SK-N-SH (cell line): ENCODE measurements at regions not wholly inside any gene's neighbourhood (a gene's known extent, or its start where the extent isn't known, plus 50 kb on each side); places are given as distances from the start of the nearest gene placed in this dataset.

Experiments
- CTCF ChIA-PET: fragments of 300-600, 350-600 bp; formaldehyde crosslinking; extraction: SDS; loops from one replicate; lab custom pipeline; 2021; lab: Yijun Ruan, JAX
- POLR2A ChIA-PET: fragments of 350-600 bp; sonication (Branson Sonifier 250); formaldehyde crosslinking; extraction: SDS; loops from one replicate; lab custom pipeline; 2020; ENCODE audit warnings: antibody characterized with exemption, inconsistent platforms; lab: Yijun Ruan, JAX
- DNase-seq: peaks from one replicate; pipeline ENCODE4 v3.0.0; 2012
- H2AFZ ChIP-seq: fragments of 200-600 bp; sonication (generic); 2 replicates; pipeline ENCODE4 v1.8.1; 2016; ENCODE audit warnings: antibody characterized with exemption, mild to moderate bottlenecking, low read depth
- H3F3A ChIP-seq: fragments of 200-600 bp; sonication (generic); replicated peaks from 2 replicates; pipeline ENCODE3; 2016; ENCODE audit warnings: antibody characterized with exemption, mild to moderate bottlenecking; ENCODE audit not compliant: insufficient read depth
- H3K27ac ChIP-seq, 2 experiments: fragments of 200-500 bp in 1 of 2; fragments of 200-600 bp in 1 of 2; sonication (Bioruptor generic) in 1 of 2; sonication (generic), shearing (Covaris generic) in 1 of 2; 2 replicates each; pipeline versions ENCODE4 v1.5.1 to v1.6.1; 2014 to 2016; ENCODE audit warnings: low read depth in 2 of 2, inconsistent platforms in 1 of 2, low read length in 1 of 2, mild to moderate bottlenecking in 1 of 2, mixed read lengths in 1 of 2
- H3K27me3 ChIP-seq: fragments of 200-600 bp; sonication (generic), shearing (Covaris generic); 2 replicates; pipeline ENCODE4 v1.6.1; 2016; ENCODE audit warnings: mixed run types; ENCODE audit not compliant: insufficient read depth
- H3K36me3 ChIP-seq, 2 experiments: fragments of 200-500 bp in 1 of 2; fragments of 200-600 bp in 1 of 2; sonication (Bioruptor generic) in 1 of 2; sonication (generic) in 1 of 2; replicated peaks in 1 of 2; 2 replicates each; pipeline versions ENCODE3 to v1.5.1; 2014 to 2016; ENCODE audit warnings: low read length in 1 of 2, mild to moderate bottlenecking in 1 of 2; ENCODE audit not compliant: insufficient read depth in 2 of 2, control insufficient read depth in 1 of 2
- H3K4me1 ChIP-seq, 2 experiments: fragments of 200-500 bp in 1 of 2; fragments of 200-600 bp in 1 of 2; sonication (Bioruptor generic) in 1 of 2; sonication (generic), shearing (Covaris generic) in 1 of 2; 2 replicates each; pipeline versions ENCODE4 v1.5.1 to v1.6.1; 2014 to 2016; ENCODE audit warnings: low read depth in 1 of 2, low read length in 1 of 2, mixed run types in 1 of 2; ENCODE audit not compliant: insufficient read depth in 2 of 2, control insufficient read depth in 1 of 2
- H3K4me2 ChIP-seq: fragments of 200-600 bp; sonication (generic), shearing (Covaris generic); 2 replicates; pipeline ENCODE4 v1.6.1; 2017; ENCODE audit warnings: mixed run types
- H3K4me3 ChIP-seq, 2 experiments: fragments of 200-500 bp in 1 of 2; fragments of 200-600 bp in 1 of 2; sonication (Bioruptor generic) in 1 of 2; sonication (generic), shearing (Covaris generic) in 1 of 2; 2 replicates each; pipeline versions ENCODE4 v1.5.1 to v1.8.1; 2014 to 2016; ENCODE audit warnings: low read depth in 2 of 2, inconsistent platforms in 1 of 2, low read length in 1 of 2, mild to moderate bottlenecking in 1 of 2, mixed read lengths in 1 of 2, moderate library complexity in 1 of 2
- H3K79me2 ChIP-seq: fragments of 200-600 bp; sonication (generic); 2 replicates; pipeline ENCODE4 v1.8.1; 2017; ENCODE audit warnings: mild to moderate bottlenecking; ENCODE audit not compliant: insufficient read depth
- H3K9ac ChIP-seq: fragments of 200-600 bp; sonication (generic); 2 replicates; pipeline ENCODE4 v1.6.1; 2017; ENCODE audit warnings: mixed run types
- H3K9me2 ChIP-seq: fragments of 200-600 bp; sonication (generic); 2 replicates; pipeline ENCODE4 v1.6.1; 2017; ENCODE audit warnings: mixed run types
- H3K9me3 ChIP-seq: fragments of 200-600 bp; sonication (generic); 2 replicates; pipeline ENCODE4 v1.6.1; 2017; ENCODE audit warnings: mixed run types, mild to moderate bottlenecking, moderate library complexity
- H4K20me1 ChIP-seq: fragments of 200-600 bp; sonication (generic); 2 replicates; pipeline ENCODE4 v1.6.1; 2017; ENCODE audit warnings: mild to moderate bottlenecking, mixed run types; ENCODE audit not compliant: insufficient read depth
- FOSL2 ChIP-seq: IDR thresholded peaks from 2 replicates; pipeline ENCODE4 v1.4.0; 2012; ENCODE audit warnings: low read depth, mild to moderate bottlenecking, moderate library complexity, borderline replicate concordance
- FOXM1 ChIP-seq: IDR thresholded peaks from 2 replicates; pipeline ENCODE4 v1.4.0; 2012; ENCODE audit warnings: low read depth, mild to moderate bottlenecking
- GABPA ChIP-seq: IDR thresholded peaks from 2 replicates; pipeline ENCODE4 v1.4.0; 2012; ENCODE audit warnings: low read depth, mild to moderate bottlenecking
- GATA2 ChIP-seq: sonication (generic); formaldehyde crosslinking; IDR thresholded peaks from 2 replicates; pipeline ENCODE4 v1.5.0; 2020; ENCODE audit warnings: mild to moderate bottlenecking, missing genetic modification reagents
- IRF3 ChIP-seq: fragments of 150-350 bp; IDR thresholded peaks from 2 replicates; pipeline ENCODE4 v1.6.1; 2016; ENCODE audit warnings: mild to moderate bottlenecking, low read depth, low read length
- JUND ChIP-seq: IDR thresholded peaks from 2 replicates; pipeline ENCODE4 v1.4.0; 2012
- MAX ChIP-seq: IDR thresholded peaks from 2 replicates; pipeline ENCODE4 v1.4.0; 2012; ENCODE audit warnings: low read depth
- MEF2A ChIP-seq: IDR thresholded peaks from 2 replicates; pipeline ENCODE4 v1.4.0; 2012; ENCODE audit warnings: low read depth, borderline replicate concordance
- NFIC ChIP-seq: IDR thresholded peaks from 2 replicates; pipeline ENCODE4 v1.4.0; 2012; ENCODE audit warnings: borderline replicate concordance
- NRF1 ChIP-seq: IDR thresholded peaks from 2 replicates; pipeline ENCODE4 v1.6.1; 2012; ENCODE audit warnings: low read depth, mild to moderate bottlenecking, low read length
- POLR2AphosphoS5 ChIP-seq: IDR thresholded peaks from 2 replicates; pipeline ENCODE4 v1.6.1; 2012; ENCODE audit warnings: low read depth, low read length
- RCOR1 ChIP-seq: fragments of 150-350 bp; IDR thresholded peaks from 2 replicates; pipeline ENCODE4 v1.6.1; 2017; ENCODE audit warnings: antibody characterized with exemption, low read length
- REST ChIP-seq: IDR thresholded peaks from 2 replicates; pipeline ENCODE4 v1.6.1; 2012; ENCODE audit warnings: mild to moderate bottlenecking, low read depth, low read length, moderate library complexity
- RXRA ChIP-seq: IDR thresholded peaks from 2 replicates; pipeline ENCODE4 v1.4.0; 2012; ENCODE audit warnings: low read depth, mild to moderate bottlenecking, borderline replicate concordance
- TAF1 ChIP-seq: IDR thresholded peaks from 2 replicates; pipeline ENCODE4 v1.6.1; 2012; ENCODE audit warnings: low read depth, mild to moderate bottlenecking, low read length, moderate library complexity, borderline replicate concordance
- TEAD4 ChIP-seq: IDR thresholded peaks from 2 replicates; pipeline ENCODE4 v1.4.0; 2012; ENCODE audit warnings: mild to moderate bottlenecking, borderline replicate concordance; ENCODE audit not compliant: insufficient read depth
- whole genome bisulfite sequencing: methylation state at CpG from one replicate; pipeline ENCODE4 v1.1.6; 2017; ENCODE audit warnings: low lambda C conversion rate; 5-methylcytosine and 5-hydroxymethylcytosine counted together

DNA sequence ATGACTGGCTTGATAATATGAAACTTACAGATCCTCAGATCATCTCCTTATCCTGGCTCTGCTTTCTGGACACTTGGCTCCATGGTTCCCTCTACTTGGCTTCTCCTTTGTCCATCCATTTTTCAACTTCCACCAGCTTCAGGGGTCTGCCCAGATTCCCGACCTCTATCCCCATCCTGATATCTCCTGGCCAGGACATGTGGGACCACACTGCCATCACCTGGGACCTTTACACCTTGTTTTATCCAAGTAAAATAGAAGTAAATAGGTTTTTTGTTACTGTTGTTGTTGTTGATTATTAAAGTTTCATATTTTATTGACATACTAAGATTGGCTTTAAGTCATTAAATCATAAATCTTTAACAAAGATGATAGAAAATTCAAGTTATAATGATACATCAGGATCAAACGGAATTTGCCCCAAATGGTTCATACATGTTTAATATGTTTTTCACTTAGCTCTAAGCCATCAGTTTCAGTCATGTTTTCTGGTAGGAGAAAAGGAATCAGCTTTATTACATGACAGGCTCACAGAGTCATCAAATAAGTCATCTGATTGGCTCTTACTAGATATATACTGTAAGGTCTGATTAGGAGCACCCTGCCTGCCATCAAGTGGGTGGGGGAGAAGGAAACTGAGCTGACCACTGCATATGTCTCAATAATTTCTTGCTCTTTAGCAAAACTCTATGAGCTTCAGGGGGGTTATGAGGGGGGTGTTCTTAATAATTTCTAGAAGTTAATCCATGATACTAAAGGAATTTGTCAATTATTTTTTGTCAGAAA lies 111.5 kb upstream of the AHR start:
- Histone ChIP-seq H3K79me2 (no peaks in the 10 kb centered on the region), H3K27me3 (peaks cover 6% of the 10 kb centered on the region; the same call in 1 of the 2 replicates), H3K27ac (no peak overlapping the region), H2AFZ (no peak overlapping the region), H3K4me3 (no peak overlapping the region), H3K9ac (no peak overlapping the region), H3K4me1 (no peaks in the 10 kb centered on the region; a peak in 1 of 4 replicates), H3K36me3 (no peaks in the 10 kb centered on the region), H4K20me1 (no peaks in the 10 kb centered on the region), H3K9me3 (no peaks in the 10 kb centered on the region), H3K4me2 (no peak overlapping the region), H3F3A (peaks cover 3% of the 10 kb centered on the region), H3K9me2 (no peaks in the 10 kb centered on the region)
- POLR2A ChIA-PET, result no interaction called here
- 10% methylated on average over 2 of the region's 2 CpGs for WGBS
- TF ChIP-seq RCOR1, result no peak
- no peak for DNase-seq
- CTCF ChIA-PET, result interaction anchor here (1.3 kb wide), 1 partner anchor 9 kb away, joined by 4 read pairs; no protein-coding TSS in a partner anchor

- WGBS, result 6% methylated on average over 5 of the region's 5 CpGs
- H3F3A ChIP-seq, result no peaks in the 10 kb centered on the region
- H3K4me1 ChIP-seq, result no peaks in the 10 kb centered on the region
- no peak for DNase-seq
- no peak overlapping the region for H3K4me2 ChIP-seq
- H3K27me3 ChIP-seq, result peaks cover 37% of the 10 kb centered on the region
- ChIA-PET POLR2A (no interaction called here), CTCF (interaction anchor here (1.1 kb wide), 1 partner anchor 14 kb away, joined by 3 read pairs; no protein-coding TSS in a partner anchor)
- H3K27ac ChIP-seq, result no peak overlapping the region
- TF ChIP-seq FOXM1 (no peak), REST (no peak)
- no peak overlapping the region for H3K4me3 ChIP-seq
- no peak overlapping the region for H2AFZ ChIP-seq
- no peaks in the 10 kb centered on the region for H4K20me1 ChIP-seq
- no peaks in the 10 kb centered on the region for H3K79me2 ChIP-seq
- H3K9me2 ChIP-seq, result no peaks in the 10 kb centered on the region
- H3K9me3 ChIP-seq, result no peaks in the 10 kb centered on the region
- H3K36me3 ChIP-seq, result no peaks in the 10 kb centered on the region
- no peak overlapping the region for H3K9ac ChIP-seq
Observed at GRCh38 chr7:17194656-17195055, 103.8 kb upstream of the AHR start.

DNA sequence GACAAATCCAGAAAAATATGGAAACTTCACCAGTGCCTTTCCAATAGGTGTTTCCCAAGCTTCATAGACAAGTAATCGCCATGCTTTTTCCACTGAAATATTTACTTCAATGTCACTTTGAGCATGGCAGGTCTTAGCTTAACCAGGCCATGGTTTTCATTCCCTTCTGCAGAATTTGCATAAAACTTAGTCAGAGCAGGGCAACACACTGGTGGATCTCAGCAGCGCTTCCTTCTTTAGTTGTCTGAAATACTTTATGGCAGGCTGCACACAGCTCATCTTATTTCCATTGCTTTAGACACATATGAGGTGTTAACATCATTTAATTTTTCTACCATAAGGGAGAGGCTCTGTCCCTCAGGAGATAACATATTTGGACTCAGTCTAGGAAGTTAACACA lies 102.9 kb upstream of the AHR start:
- ChIA-PET POLR2A (no interaction called here), CTCF (interaction anchor here (0.5 to 1.1 kb wide), 2 partner anchors 9 to 13 kb away, joined by 3 read pairs; no protein-coding TSS in a partner anchor)
- Histone ChIP-seq H3K4me2 (no peak overlapping the region), H3K9ac (no peak overlapping the region), H3K4me3 (no peak overlapping the region), H3K27me3 (peaks cover 30% of the 10 kb centered on the region), H3F3A (no peaks in the 10 kb centered on the region), H2AFZ (no peak overlapping the region), H3K79me2 (no peaks in the 10 kb centered on the region), H3K36me3 (no peaks in the 10 kb centered on the region), H3K9me3 (no peaks in the 10 kb centered on the region), H3K27ac (no peak overlapping the region), H4K20me1 (no peaks in the 10 kb centered on the region), H3K4me1 (no peaks in the 10 kb centered on the region), H3K9me2 (no peaks in the 10 kb centered on the region)
- WGBS, result 8% methylated on average over 2 of the region's 2 CpGs
- no peak for DNase-seq
- TF ChIP-seq FOSL2 (no peak), GATA2 (CRISPR knock-in tag) (no peak), GABPA (no peak), RXRA (no peak), TAF1 (no peak), FOXM1 (no peak), MEF2A (no peak), IRF3 (no peak), POLR2AphosphoS5 (no peak), NFIC (no peak), TEAD4 (no peak), JUND (no peak), NRF1 (no peak), MAX (no peak)
